Sigmoid colon (tissue), 6 donors: ENCODE measurements at regions not wholly inside any gene's neighbourhood (a gene's known extent, or its start where the extent isn't known, plus 50 kb on each side); places are given as distances from the start of the nearest gene placed in this dataset.

Experiments
- DNase-seq: peaks from one replicate; pipeline ENCODE4 v3.0.0-alpha.2; 2019
- H3K27ac ChIP-seq, 4 donors: fragments of 200-600 bp; sonication (generic); one replicate each; pipeline ENCODE4 v1.5.1; 2016 to 2019; ENCODE audit warnings: mild to moderate bottlenecking in 1 of 4
- H3K27me3 ChIP-seq, 3 donors: fragments of 200-600 bp; sonication (generic); one replicate each; pipeline ENCODE4 v1.5.1; 2019; ENCODE audit warnings: mild to moderate bottlenecking in 1 of 3
- H3K36me3 ChIP-seq, 4 donors: fragments of 200-600 bp; sonication (generic); one replicate each; pipeline ENCODE4 v1.5.1; 2016 to 2019
- H3K4me1 ChIP-seq, 4 donors: fragments of 200-600 bp; sonication (generic); one replicate each; pipeline ENCODE4 v1.5.1; 2017 to 2019
- H3K4me3 ChIP-seq, 4 donors: fragments of 200-600 bp; sonication (generic); one replicate each; pipeline ENCODE4 v1.5.1; 2017 to 2019; ENCODE audit warnings: mild to moderate bottlenecking in 2 of 4, moderate library complexity in 1 of 4
- H3K9me3 ChIP-seq, 4 donors: fragments of 200-600 bp in 3 of 4; sonication (generic) in 3 of 4; one replicate each; pipeline versions ENCODE4 v1.5.1 to v1.6.1; 2013 to 2019
- CTCF ChIP-seq, 4 experiments: fragments of 450-650 bp in 3 of 4; fragments of 200-600 bp in 1 of 4; IDR thresholded peaks; one replicate each; pipeline ENCODE4 v1.5.1; 2016 to 2019; ENCODE audit warnings: antibody characterized with exemption in 4 of 4, mild to moderate bottlenecking in 3 of 4, moderate library complexity in 2 of 4
- EP300 ChIP-seq, 4 donors: sonication (generic); formaldehyde crosslinking; IDR thresholded peaks; one replicate each; pipeline ENCODE4 v1.6.1; 2017; ENCODE audit warnings: antibody characterized with exemption in 4 of 4
- POLR2A ChIP-seq, 2 donors: fragments of 450-650 bp; IDR thresholded peaks; one replicate each; pipeline ENCODE4 v1.6.1; 2016; ENCODE audit warnings: antibody characterized with exemption in 2 of 2, mild to moderate bottlenecking in 2 of 2, moderate library complexity in 2 of 2
- POLR2AphosphoS5 ChIP-seq, 4 donors: sonication (generic); formaldehyde crosslinking; IDR thresholded peaks; one replicate each; pipeline ENCODE4 v1.6.1; 2017; ENCODE audit warnings: antibody characterized with exemption in 4 of 4
- WGBS, 2 donors: extraction: QIAGEN DNeasy Blood & Tissue Kit; methylation state at CpG; one replicate each; pipeline ENCODE4 v1.1.7; 2013; 5-methylcytosine and 5-hydroxymethylcytosine counted together
- intact Hi-C: fragments of 100-400 bp; cut with DNase I; formaldehyde crosslinking; loops from one replicate; pipeline ENCODE4 v1.15.1; 2023
- donor health status: healthy with polysubstance abuse.
- donor health status: healthy.

- intact Hi-C loops: no loop called here
- H3K27me3 ChIP-seq: no peaks in the 10 kb centered on the region
- DNase-seq: no peak
- 40 to 78% methylated on average over 2 of the region's 2 CpGs for WGBS, 2 donors
- no peak overlapping the region for H3K27ac ChIP-seq
- no peaks in the 10 kb centered on the region for H3K9me3 ChIP-seq
- H3K36me3 ChIP-seq: no peaks in the 10 kb centered on the region
- no peaks in the 10 kb centered on the region for H3K4me1 ChIP-seq
- no peak overlapping the region for H3K4me3 ChIP-seq
- no peak for TF ChIP-seq POLR2A (IDR thresholded peaks at IDR 0.05)
- no peak for TF ChIP-seq EP300 (IDR thresholded peaks at IDR 0.05)
- TF ChIP-seq POLR2AphosphoS5 (IDR thresholded peaks at IDR 0.05): no peak
- no peak for TF ChIP-seq CTCF (IDR thresholded peaks at IDR 0.05)
Measured at GRCh38 chr9:12253941-12254340, 439.2 kb upstream of the TYRP1 start.

GRCh38 chr9:12266758-12267157, 426.4 kb upstream of the TYRP1 start:
- WGBS, 2 donors: 80 to 81% methylated on average over 2 of the region's 2 CpGs
- TF ChIP-seq POLR2AphosphoS5 (IDR thresholded peaks at IDR 0.05): no peak
- TF ChIP-seq CTCF (IDR thresholded peaks at IDR 0.05): no peak
- TF ChIP-seq EP300 (IDR thresholded peaks at IDR 0.05): no peak
- no peak for TF ChIP-seq POLR2A (IDR thresholded peaks at IDR 0.05)
- intact Hi-C loops: no loop called here
- Histone ChIP-seq H3K27me3 (no peaks in the 10 kb centered on the region), H3K4me1 (peaks cover 0 to 6% (median 0%) of the 10 kb centered on the region in 4 donors), H3K4me3 (no peak overlapping the region), H3K36me3 (no peaks in the 10 kb centered on the region), H3K27ac (no peak overlapping the region), H3K9me3 (no peaks in the 10 kb centered on the region)
- no peak for DNase-seq

- no peaks in the 10 kb centered on the region for H3K36me3 ChIP-seq
- DNase-seq: no peak
- WGBS, 2 donors: 79 to 85% methylated on average over 3 of the region's 3 CpGs
- intact Hi-C loops: no loop called here
- no peak for TF ChIP-seq POLR2A (IDR thresholded peaks at IDR 0.05)
- peaks cover 0 to 31% (median 15%) of the 10 kb centered on the region in 4 donors for H3K4me1 ChIP-seq
- no peaks in the 10 kb centered on the region for H3K27me3 ChIP-seq
- no peak overlapping the region for H3K4me3 ChIP-seq
- peak overlapping the region in 1 of 4 donors; percentile 3 for H3K27ac ChIP-seq
- H3K9me3 ChIP-seq: no peaks in the 10 kb centered on the region
Measured at GRCh38 chr9:12271421-12271891, 421.7 kb upstream of the TYRP1 start.

- Histone ChIP-seq H3K4me1 (peaks cover 0 to 31% (median 15%) of the 10 kb centered on the region in 4 donors), H3K4me3 (no peak overlapping the region), H3K9me3 (no peaks in the 10 kb centered on the region), H3K27ac (peak overlapping the region in 1 of 4 donors; percentile 31), H3K36me3 (no peaks in the 10 kb centered on the region), H3K27me3 (no peaks in the 10 kb centered on the region)
- TF ChIP-seq POLR2AphosphoS5 (IDR thresholded peaks at IDR 0.05) (no peak), CTCF (IDR thresholded peaks at IDR 0.05) (no peak), POLR2A (IDR thresholded peaks at IDR 0.05) (no peak), EP300 (IDR thresholded peaks at IDR 0.05) (no peak)
- no peak for DNase-seq
- WGBS, 2 donors: 72 to 74% methylated on average over 2 of the region's 2 CpGs
- intact Hi-C loops: no loop called here
Measured at GRCh38 chr9:12272471-12273120, 420.6 kb upstream of the TYRP1 start.

GRCh38 chr9:12274577-12274976, 418.6 kb upstream of the TYRP1 start:
- Histone ChIP-seq H3K27me3 (no peaks in the 10 kb centered on the region), H3K4me3 (no peak overlapping the region), H3K36me3 (no peaks in the 10 kb centered on the region), H3K27ac (no peak overlapping the region), H3K9me3 (no peaks in the 10 kb centered on the region), H3K4me1 (peaks cover 0 to 31% (median 15%) of the 10 kb centered on the region in 4 donors)
- TF ChIP-seq POLR2A (IDR thresholded peaks at IDR 0.05) (no peak), POLR2AphosphoS5 (IDR thresholded peaks at IDR 0.05) (no peak), CTCF (IDR thresholded peaks at IDR 0.05) (no peak), EP300 (IDR thresholded peaks at IDR 0.05) (no peak)
- DNase-seq: no peak
- WGBS, 2 donors: 23 to 48% methylated on average over 2 of the region's 2 CpGs
- intact Hi-C loops: no loop called here
